NCI-H82 treated with DMSO at 0.1 percent for 48 hours (cell line): ENCODE measurements at regions not wholly inside any gene's neighbourhood (a gene's known extent, or its start where the extent isn't known, plus 50 kb on each side); places are given as distances from the start of the nearest gene placed in this dataset.
"Not testable (repeated sequence)": the region's sequence is repeated elsewhere in the genome, so short reads cannot be mapped to it uniquely, and the experiment has no call there.

Experiments used
- DNase-seq: peaks from one replicate; lab custom pipeline; 2025; ENCODE audit not compliant: unreplicated experiment; lab: John Stamatoyannopoulos, UW

- no peak for DNase-seq
These were observed 76.4 kb downstream of the MAGED4 start for GRCh38 chrX:52261125-52261462.

- DNase-seq: peak; percentile 67
These were observed 76.9 kb downstream of the MAGED4 start for GRCh38 chrX:52261463-52262194.

DNA sequence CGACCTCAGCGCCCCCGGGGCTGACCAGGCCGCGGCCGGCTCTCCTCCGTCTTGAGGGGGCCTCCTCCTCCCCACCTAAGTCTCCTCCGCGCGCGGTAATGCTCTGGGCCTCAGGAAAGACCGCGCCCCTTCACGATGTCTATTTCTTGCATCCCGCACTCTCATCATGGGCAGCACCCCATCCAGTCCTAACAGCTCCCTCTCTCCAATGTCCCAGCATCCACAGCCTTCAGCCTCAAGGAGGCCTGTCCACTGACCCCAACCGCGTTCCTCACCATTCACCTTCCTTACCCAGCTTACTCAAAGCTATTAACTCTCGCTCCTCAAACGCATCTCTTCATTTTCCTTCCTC, 77.5 kb downstream of the MAGED4 start:
- DNase-seq: no peak

DNA sequence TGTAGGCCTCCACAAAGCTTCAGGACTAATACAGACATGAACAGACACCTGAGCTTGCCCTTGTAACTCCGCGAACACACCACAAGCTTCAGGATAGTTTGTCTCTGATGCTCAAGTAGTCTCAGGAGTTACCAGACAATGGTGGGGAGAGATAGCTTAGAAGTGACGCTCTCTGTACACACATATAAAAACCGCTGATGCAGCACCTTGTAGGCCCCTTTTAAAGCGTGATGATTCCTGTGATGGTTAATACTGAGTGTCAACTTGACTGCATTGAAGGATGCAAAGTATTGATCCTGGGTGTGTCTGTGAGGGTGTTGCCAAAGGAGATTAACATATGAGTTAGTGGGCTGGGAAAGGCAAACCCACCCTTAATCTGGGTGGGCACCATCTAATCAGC, 78.7 kb downstream of the MAGED4 start:
- DNase-seq: no peak

DNA sequence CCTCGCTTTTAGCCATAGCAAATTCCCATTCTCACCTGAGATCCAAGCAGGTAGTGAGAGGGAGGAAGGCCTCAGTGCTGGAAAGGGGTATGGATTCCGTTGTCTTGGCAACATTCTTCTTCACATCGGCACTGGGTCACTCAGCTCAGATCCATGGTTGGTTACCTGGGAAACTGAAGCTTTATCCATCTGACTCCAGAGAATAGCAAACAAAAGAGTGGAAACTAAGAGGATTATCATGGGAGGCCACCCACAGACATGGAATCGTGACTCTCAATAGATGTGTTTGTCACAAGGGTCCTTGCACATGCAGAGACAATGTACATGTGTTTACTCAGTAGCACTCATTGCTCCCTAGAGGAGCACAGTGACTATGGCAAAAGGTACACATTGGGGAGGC, 81.0 kb downstream of the MAGED4 start:
- no peak for DNase-seq

DNA sequence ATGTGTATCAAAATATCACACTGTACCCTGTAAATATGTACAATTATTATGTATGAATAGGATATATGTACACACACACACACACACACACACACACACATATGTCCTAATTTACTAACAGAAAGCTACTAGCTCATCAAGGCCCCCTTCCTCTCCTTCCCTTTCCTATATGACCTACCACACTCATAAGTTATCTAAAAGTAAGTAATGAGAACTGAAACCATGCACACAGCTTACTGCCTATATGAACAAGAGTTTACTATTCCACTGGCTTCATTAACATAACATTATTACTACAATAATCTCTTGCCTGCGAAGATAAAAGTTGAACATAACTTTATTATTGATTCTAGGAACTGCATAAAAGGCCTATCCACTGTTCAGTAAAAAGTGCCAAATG, 83.8 kb downstream of the MAGED4 start:
- DNase-seq: not testable (repeated sequence)

DNA sequence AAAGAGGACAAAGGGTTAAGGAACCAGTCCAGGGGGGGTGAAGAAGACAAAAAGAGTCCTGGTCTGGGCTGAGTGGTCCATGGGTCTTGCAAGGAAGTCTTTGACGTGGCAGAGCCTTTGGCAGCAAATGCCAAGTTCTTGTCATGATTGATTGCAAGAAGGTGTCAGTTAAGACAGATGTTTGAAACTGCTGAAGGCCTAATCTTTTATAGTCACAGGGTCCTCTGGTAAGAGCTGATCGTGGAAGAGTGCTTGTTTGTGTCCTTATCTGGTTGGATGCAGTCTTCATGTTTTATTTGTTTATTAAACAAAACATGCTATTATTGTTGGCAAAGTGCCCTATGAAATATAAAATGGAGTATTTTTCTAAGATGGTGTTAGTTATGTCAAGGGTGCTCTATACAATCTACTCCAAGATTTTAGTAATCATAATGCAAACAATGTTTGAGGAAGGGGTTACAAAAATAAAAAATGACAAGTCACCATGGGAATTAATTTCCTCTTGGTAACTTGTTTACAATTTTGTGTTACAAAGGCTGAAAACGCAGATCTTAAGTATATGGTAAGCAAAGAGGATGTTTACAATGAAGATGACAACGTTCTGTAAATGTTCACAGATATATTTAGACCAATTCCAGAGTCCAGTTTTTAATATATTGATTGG, 85.9 kb downstream of the MAGED4 start:
- DNase-seq: no peak

GRCh38 chrX:52271206-52271605, 86.5 kb downstream of the MAGED4 start:
- no peak for DNase-seq

DNA sequence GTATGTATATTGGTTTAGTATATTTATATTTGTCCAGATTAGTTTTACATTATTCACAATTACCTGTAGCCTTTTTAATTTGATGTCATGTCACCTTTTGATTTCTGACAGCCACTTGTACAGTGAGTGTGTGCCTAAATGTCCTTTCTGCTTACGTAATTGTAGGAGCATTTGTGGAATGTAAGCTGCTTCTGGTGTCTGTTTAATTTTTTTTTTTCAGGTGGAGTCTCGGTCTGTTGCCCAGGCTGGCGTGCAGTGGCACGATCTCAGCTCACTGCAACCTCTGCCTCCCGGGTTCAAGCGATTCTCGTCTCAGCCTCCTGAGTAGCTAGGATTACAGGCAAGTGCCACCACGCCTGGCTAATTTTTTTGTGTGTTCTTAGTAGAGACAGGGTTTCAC, 91.2 kb upstream of the XAGE2 start:
- DNase-seq: no peak

- DNase-seq: no peak
These were observed 88.0 kb upstream of the XAGE2 start for GRCh38 chrX:52280812-52281211.

- DNase-seq: no peak
These were observed 84.0 kb upstream of the XAGE2 start for GRCh38 chrX:52284865-52285264.

DNA sequence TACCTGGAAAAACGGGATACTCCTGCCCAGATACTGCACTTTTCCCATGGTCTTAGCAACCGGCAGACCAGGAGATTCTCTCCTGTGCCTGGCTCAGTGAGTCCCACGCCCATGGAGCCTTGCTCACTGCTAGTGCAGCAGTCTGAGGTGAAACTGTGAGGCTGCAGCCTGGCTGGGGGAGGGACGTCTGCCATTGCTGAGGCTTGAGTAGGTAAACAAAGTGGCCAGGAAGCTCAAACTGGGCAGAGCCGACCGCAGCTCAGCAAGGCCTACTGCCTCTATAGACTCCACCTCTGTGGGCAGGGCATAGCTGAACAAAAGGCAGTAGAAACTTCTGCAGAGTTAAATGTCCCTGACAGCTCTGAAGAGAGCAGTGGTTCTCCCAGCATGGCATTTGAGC, 69.9 kb upstream of the XAGE2 start:
- DNase-seq: not testable (repeated sequence)

DNA sequence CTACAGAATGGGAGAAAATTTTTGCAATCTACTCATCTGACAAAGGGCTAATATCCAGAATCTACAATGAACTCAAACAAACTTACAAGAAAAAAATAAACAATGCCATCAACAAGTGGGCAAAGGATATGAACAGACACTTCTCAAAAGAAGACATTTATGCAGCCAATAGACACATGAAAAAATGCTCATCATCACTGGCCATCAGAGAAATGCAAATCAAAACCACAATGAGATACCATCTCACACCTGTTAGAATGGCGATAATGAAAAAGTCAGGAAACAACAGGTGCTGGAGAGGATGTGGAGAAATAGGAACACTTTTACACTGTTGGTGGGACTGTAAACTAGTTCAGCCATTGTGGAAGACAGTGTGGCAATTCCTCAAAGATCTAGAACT, 60.3 kb upstream of the XAGE2 start:
- not testable (repeated sequence) for DNase-seq
